Activated T-cell treated with anti-CD3 and anti-CD28 coated beads for 4 hours (primary cell): ENCODE measurements at regions not wholly inside any gene's neighbourhood (a gene's known extent, or its start where the extent isn't known, plus 50 kb on each side); places are given as distances from the start of the nearest gene placed in this dataset.

Source experiments
- DNase-seq: peaks from one replicate; pipeline ENCODE4 v3.0.0-alpha.2; 2020

- DNase-seq, result no peak
These were observed 75.6 kb downstream of the ICOS start for GRCh38 chr2:204012072-204012653.

DNA sequence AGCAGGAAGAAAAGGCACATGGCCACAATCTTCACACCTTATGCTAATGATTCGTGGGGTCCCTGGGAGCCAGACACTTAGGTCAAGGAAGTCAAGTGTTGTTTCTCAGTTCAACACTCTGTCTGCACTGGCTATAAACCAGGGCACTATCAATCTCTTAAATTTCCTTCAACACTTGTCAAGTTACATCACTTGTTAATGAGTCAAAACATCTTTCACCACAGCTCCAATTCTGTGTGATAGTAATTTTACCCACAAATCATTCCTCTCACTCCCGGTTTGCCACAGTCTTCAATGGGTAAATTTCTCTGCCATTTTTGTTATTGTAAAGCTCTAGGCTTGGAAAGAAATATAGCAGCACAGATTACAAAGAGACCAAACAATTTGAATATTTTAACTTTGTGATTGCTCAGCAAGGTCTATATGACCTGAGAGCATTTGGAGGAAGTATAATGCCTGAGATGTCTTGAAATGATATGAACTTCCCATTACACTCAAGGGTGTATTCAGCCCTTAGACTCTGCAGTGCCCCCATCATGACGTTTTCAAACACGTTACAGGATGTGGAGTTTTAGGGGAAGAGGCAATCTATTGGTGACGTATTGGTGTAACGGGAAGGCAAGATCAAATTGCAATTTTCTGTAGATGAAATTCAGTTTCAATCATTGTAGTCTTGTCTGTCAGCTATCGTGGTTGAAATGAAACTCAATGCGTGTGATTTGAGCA is 78.7 kb downstream of the ICOS start:
- DNase-seq, result no peak

- DNase-seq, result no peak
These were observed 82.2 kb downstream of the ICOS start for GRCh38 chr2:204018717-204019116.

GRCh38 chr2:204019572-204020501 is 83.3 kb downstream of the ICOS start:
- no peak for DNase-seq

- no peak for DNase-seq
These were observed 84.9 kb downstream of the ICOS start for GRCh38 chr2:204021290-204022081.

GRCh38 chr2:204022550-204022949 is 86.0 kb downstream of the ICOS start:
- no peak for DNase-seq

GRCh38 chr2:204023088-204023487 is 86.5 kb downstream of the ICOS start:
- no peak for DNase-seq

DNA sequence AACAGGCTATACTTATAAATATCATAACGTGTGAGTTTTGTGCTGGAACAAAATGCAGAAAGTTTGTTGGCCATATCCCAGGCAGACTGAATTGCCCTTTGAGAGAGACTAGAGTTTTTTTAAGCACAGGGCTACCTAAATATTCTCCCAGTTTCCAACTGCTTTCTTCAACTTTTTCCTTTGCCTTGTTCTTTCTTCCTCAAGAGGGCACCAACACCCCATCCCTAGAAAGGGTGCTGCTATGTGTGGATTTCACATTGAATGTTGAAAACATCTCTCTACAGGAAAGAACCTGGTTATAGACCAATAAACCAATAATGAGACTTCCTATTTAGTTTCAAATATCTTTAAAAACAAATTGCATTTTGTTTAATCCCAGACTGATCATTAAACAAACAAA is 87.9 kb downstream of the ICOS start:
- no peak for DNase-seq

GRCh38 chr2:204024906-204025475 is 88.4 kb downstream of the ICOS start:
- no peak for DNase-seq

GRCh38 chr2:204026294-204026693 is 89.7 kb downstream of the ICOS start:
- DNase-seq, result no peak

- DNase-seq, result no peak
These were observed 90.5 kb downstream of the ICOS start for GRCh38 chr2:204027091-204027490.

GRCh38 chr2:204030322-204030721 is 93.8 kb downstream of the ICOS start:
- DNase-seq, result no peak

DNA sequence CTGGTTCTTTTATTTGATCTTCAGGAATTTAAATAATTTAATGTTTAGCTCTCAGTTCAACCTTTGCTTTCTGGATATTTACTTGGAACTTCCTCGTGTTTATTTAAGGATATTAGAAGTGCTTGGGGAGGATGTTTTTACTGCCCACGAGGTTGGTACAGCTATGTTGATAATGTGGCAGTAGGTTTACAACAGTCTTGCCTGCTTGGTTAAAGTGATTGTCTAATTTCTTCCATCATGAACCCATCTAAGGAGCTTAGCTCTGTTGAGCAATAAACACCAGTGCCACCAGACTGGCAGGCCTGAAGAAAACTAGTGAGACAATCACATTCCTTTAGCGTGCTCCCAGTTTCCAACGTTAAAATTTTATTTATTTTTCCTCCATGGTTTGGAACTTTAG is 94.5 kb downstream of the ICOS start:
- no peak for DNase-seq

GRCh38 chr2:204032301-204032700 is 95.7 kb downstream of the ICOS start:
- no peak for DNase-seq

- no peak for DNase-seq
These were observed 97.3 kb downstream of the ICOS start for GRCh38 chr2:204033611-204034495.

DNA sequence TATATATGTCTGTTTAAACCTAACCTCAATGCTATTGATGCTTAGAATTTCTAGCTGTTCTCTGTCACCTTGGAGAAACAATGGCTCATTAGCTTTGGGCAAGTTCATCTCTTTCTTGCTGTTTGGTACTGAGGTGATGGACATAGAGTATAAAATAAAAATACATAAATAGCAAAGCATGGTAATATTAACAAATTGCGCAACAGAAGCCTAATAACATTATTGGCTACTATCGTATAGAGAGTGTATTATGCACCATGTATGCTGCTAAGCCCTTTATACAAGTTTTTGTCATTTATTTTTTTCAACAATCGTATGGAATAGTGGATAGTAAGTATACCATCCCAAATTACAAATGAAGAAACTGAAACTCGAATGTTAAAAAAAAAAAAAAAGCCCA is 100.1 kb downstream of the ICOS start:
- no peak for DNase-seq

GRCh38 chr2:204037286-204037685 is 100.7 kb downstream of the ICOS start:
- DNase-seq, result no peak

- DNase-seq, result no peak
These were observed 102.8 kb downstream of the ICOS start for GRCh38 chr2:204039298-204039838.

DNA sequence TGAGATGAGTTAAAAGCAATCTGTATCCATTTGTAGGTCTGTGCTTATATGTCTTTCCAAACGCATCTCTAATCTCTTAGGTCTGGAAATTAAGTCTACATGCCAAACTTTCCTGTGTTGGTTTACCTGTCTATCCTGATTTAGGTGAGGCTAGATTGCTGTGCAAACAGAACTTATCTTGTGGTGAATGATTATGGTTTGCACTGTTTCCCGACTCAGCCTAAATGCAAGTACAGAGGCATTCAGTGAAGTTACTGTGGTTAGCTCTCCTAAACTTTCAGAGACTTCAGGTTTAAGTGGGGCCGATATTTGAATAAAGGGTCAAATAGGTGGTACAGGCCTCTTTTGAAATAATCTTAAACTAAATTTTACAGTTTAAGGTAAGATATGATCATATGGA is 103.5 kb downstream of the ICOS start:
- DNase-seq, result no peak

- DNase-seq, result no peak
These were observed 105.8 kb downstream of the ICOS start for GRCh38 chr2:204042401-204042800.

DNA sequence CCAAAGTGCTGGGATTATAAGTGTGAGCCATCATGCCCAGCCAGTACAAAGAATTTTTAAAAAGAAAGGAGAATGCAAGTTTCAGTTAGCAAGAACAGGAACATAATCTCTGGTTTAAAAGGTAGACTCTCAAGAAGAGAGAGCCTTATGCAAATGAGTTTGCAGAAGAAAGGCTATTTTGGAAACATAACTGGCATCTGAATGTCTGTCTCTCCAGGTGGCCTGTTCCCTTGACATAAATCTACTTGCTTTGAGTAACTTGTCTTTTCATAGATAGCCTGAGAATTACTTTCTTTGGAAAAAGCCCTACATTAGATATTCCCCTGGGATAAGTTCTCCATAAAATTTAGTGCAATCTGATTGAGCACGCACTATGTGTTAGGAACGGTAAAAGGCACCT is 109.6 kb downstream of the ICOS start:
- no peak for DNase-seq
